H1 (cell line): ENCODE measurements at regions not wholly inside any gene's neighbourhood (a gene's known extent, or its start where the extent isn't known, plus 50 kb on each side); places are given as distances from the start of the nearest gene placed in this dataset.

ENCODE experiments used
- CHD7 ChIP-seq: fragments of 300-600 bp; sonication (generic); IDR thresholded peaks from 2 replicates; pipeline ENCODE4 v1.7.1; 2012; ENCODE audit warnings: low read length, moderate library complexity, mild to moderate bottlenecking, inconsistent platforms; ENCODE audit not compliant: insufficient replicate concordance

DNA sequence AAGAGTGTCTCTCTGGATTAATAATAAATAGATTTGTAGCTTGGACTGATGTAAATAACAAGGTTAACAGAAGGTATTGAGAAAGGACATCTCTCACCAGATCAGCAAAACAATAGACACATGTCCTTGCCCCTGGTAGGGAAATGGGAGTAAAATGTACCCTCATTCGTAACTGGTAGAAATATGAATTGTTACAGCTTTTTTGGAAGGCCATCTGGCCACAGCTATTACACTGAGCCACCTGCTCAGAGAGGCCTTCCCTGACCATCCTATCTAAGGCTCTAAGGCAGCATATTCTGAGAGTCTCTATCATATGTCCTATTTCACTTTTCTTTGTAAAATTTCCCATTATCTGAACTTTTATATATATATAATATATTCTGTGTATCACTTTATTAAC, 129.1 kb upstream of the MAP1B start (continued):
- TF ChIP-seq CHD7: no peak
